K562 (cell line): ENCODE measurements at regions not wholly inside any gene's neighbourhood (a gene's known extent, or its start where the extent isn't known, plus 50 kb on each side); places are given as distances from the start of the nearest gene placed in this dataset.

ENCODE experiments used
- ATAC-seq: fragments of 200-7000 bp; cut with Tn5 transposase; 3 replicates; pipeline ENCODE4 v1.9.1; 2020; ENCODE audit warnings: moderate library complexity
- BruUV-seq: library from RNA; stranded (reverse); fragments of 400-500 nt; replicated peaks from 2 replicates; lab custom pipeline; 2021; lab: Mats Ljungman, UMichigan
- CTCF ChIA-PET: fragments of 300-600 bp; formaldehyde crosslinking; extraction: SDS; loops from one replicate; lab custom pipeline; 2021; ENCODE audit warnings: low intra/inter-chr PET ratio; lab: Yijun Ruan, JAX
- POLR2A ChIA-PET: fragments of 300-600, 350-650 bp; sonication (Branson Sonifier 250); formaldehyde crosslinking; extraction: SDS; loops from one replicate; lab custom pipeline; 2021; ENCODE audit warnings: antibody characterized with exemption, inconsistent platforms; lab: Yijun Ruan, JAX
- DNase-seq, 4 experiments: peaks; one replicate each; pipeline versions ENCODE4 v3.0.0 to v3.0.0-alpha.2; 2011 to 2018; ENCODE audit warnings: low spot score in 3 of 4, mixed read lengths in 3 of 4; ENCODE audit errors: extremely low read depth in 1 of 4
- FAIRE-seq: peaks from 2 replicates; lab custom pipeline; 2011; peaks lifted over from hg19 to GRCh38; lab: Jason Lieb, UNC
- H2AFZ ChIP-seq: 2 replicates; pipeline ENCODE4 v1.6.0; 2011; ENCODE audit warnings: low read depth, low read length, control low read depth, inconsistent platforms
- H3K27ac ChIP-seq: fragments of 200-600 bp; 3 replicates; pipeline ENCODE4 v1.8.0; 2011; ENCODE audit warnings: low read depth, mild to moderate bottlenecking, control low read depth, inconsistent platforms, low read length, moderate library complexity, mixed read lengths; ENCODE audit errors: extremely low read depth
- H3K27me3 ChIP-seq, 2 experiments: fragments of 300-600 bp in 1 of 2; 2 replicates in 1 of 2; 3 replicates in 1 of 2; pipeline versions ENCODE4 v1.6.0 to v1.8.0; 2011; ENCODE audit warnings: inconsistent platforms in 2 of 2, low read length in 2 of 2, mild to moderate bottlenecking in 1 of 2, mixed read lengths in 1 of 2, moderate library complexity in 1 of 2; ENCODE audit not compliant: control insufficient read depth in 2 of 2, insufficient read depth in 2 of 2
- H3K36me3 ChIP-seq: fragments of 300-600 bp; 3 replicates; pipeline ENCODE4 v1.8.0; 2011; ENCODE audit warnings: mild to moderate bottlenecking, low read length, inconsistent platforms; ENCODE audit not compliant: control insufficient read depth, insufficient read depth
- H3K4me1 ChIP-seq, 2 experiments: fragments of 200-600 bp in 1 of 2; replicated peaks in 1 of 2; 2 replicates in 1 of 2; 3 replicates in 1 of 2; pipeline versions ENCODE4 v1.5.1 to v1.8.0; 2011; ENCODE audit warnings: inconsistent platforms in 2 of 2, low read length in 2 of 2, mild to moderate bottlenecking in 1 of 2, mixed read lengths in 1 of 2, moderate library complexity in 1 of 2; ENCODE audit not compliant: control insufficient read depth in 2 of 2, insufficient read depth in 2 of 2
- H3K4me2 ChIP-seq: 2 replicates; pipeline ENCODE4 v1.6.1; 2011; ENCODE audit warnings: low read length, control low read depth, inconsistent platforms, mixed read lengths; ENCODE audit not compliant: insufficient read depth
- H3K4me3 ChIP-seq: fragments of 200-600 bp; sonication (generic), shearing (Covaris generic); 2 replicates; pipeline ENCODE4 v1.5.1; 2016; ENCODE audit warnings: control low read depth, inconsistent platforms
- H3K79me2 ChIP-seq: fragments of 200-600 bp; 3 replicates; pipeline ENCODE4 v1.8.0; 2011; ENCODE audit warnings: low read length, inconsistent platforms; ENCODE audit not compliant: control insufficient read depth, insufficient read depth
- H3K9ac ChIP-seq, 2 experiments: 2 replicates each; pipeline versions ENCODE4 v1.6.0 to v1.6.1; 2011; ENCODE audit warnings: low read depth in 2 of 2, low read length in 2 of 2, control low read depth in 1 of 2, inconsistent platforms in 1 of 2, mild to moderate bottlenecking in 1 of 2, mixed read lengths in 1 of 2; ENCODE audit not compliant: insufficient read depth in 1 of 2
- H3K9me1 ChIP-seq: one replicate; pipeline ENCODE4 v1.6.0; 2011; ENCODE audit warnings: inconsistent platforms, mild to moderate bottlenecking, low read length, moderate library complexity; ENCODE audit not compliant: control insufficient read depth, insufficient read depth
- H3K9me3 ChIP-seq: replicated peaks from 2 replicates; pipeline ENCODE4 v1.5.1; 2011; ENCODE audit warnings: low read depth, low read length, inconsistent platforms; ENCODE audit not compliant: control insufficient read depth, insufficient read depth
- H4K20me1 ChIP-seq: replicated peaks from 2 replicates; pipeline ENCODE4 v1.6.1; 2011; ENCODE audit warnings: low read length, inconsistent platforms, mixed read lengths; ENCODE audit not compliant: control insufficient read depth, insufficient read depth
- COPS2 ChIP-seq: fragments of 450-650 bp; conservative IDR thresholded peaks from 2 replicates; pipeline ENCODE4 v1.6.1; 2016; ENCODE audit warnings: mild to moderate bottlenecking, moderate library complexity
- EZH2 ChIP-seq: IDR thresholded peaks from 2 replicates; pipeline ENCODE4 v1.6.1; 2012; ENCODE audit warnings: low read depth, mild to moderate bottlenecking, inconsistent platforms, low read length, borderline replicate concordance
- HMGN3 ChIP-seq: IDR thresholded peaks from 2 replicates; pipeline ENCODE4 v1.6.1; 2011; ENCODE audit warnings: borderline replicate concordance, low read depth, mild to moderate bottlenecking, mixed read lengths, low read length; ENCODE audit not compliant: insufficient read length; ENCODE audit errors: extremely low read depth
- ILK ChIP-seq: fragments of 450-650 bp; IDR thresholded peaks from 2 replicates; pipeline ENCODE4 v1.6.1; 2016; ENCODE audit warnings: missing genetic modification characterization, low read depth, mild to moderate bottlenecking, missing compliant biosample characterization, moderate library complexity, borderline replicate concordance
- MECOM ChIP-seq: fragments of 250-450 bp; sonication (Bioruptor Pico); IDR thresholded peaks from 2 replicates; pipeline ENCODE4 v1.8.0; 2022; ENCODE audit warnings: inconsistent platforms
- NFRKB ChIP-seq: fragments of 450-650 bp; IDR thresholded peaks from 2 replicates; pipeline ENCODE4 v1.6.1; 2016; ENCODE audit warnings: low read depth
- PPARD ChIP-seq: fragments of 250-450 bp; sonication (Bioruptor Pico); IDR thresholded peaks from 2 replicates; pipeline ENCODE4 v1.8.0; 2022; ENCODE audit warnings: inconsistent platforms, mild to moderate bottlenecking, moderate library complexity
- PRMT5 ChIP-seq: sonication (generic); formaldehyde crosslinking; IDR thresholded peaks from 2 replicates; pipeline ENCODE4 v1.5.0; 2020; ENCODE audit warnings: missing genetic modification reagents
- RCOR1 ChIP-seq, 2 experiments: IDR thresholded peaks; 2 replicates each; pipeline ENCODE4 v1.6.1; 2012; ENCODE audit warnings: low read depth in 2 of 2, low read length in 2 of 2, borderline replicate concordance in 1 of 2, improper control_type of control experiment in 1 of 2
- ZNF444 ChIP-seq: fragments of 250-450 bp; sonication (Bioruptor Pico); IDR thresholded peaks from 2 replicates; pipeline ENCODE4 v1.4.0; 2020; ENCODE audit warnings: mild to moderate bottlenecking, moderate library complexity
- WGBS: fragments of 100-300 bp; shearing (Covaris generic); methylation state at CpG from one replicate; pipeline ENCODE4 v1.1.6; 2016; ENCODE audit warnings: low coverage, mixed read lengths; ENCODE audit not compliant: insufficient coverage; ENCODE audit errors: missing lambda C conversion rate; 5-methylcytosine and 5-hydroxymethylcytosine counted together
- in situ Hi-C: fragments of 300-500 bp; cut with MboI; formaldehyde crosslinking; loops from 4 replicates; pipeline ENCODE4 v1.15.0; 2018; ENCODE audit warnings: inconsistent platforms, mixed read lengths
- intact Hi-C: fragments of 100-400 bp; cut with micrococcal nuclease; formaldehyde crosslinking; loops from 2 replicates; pipeline ENCODE4 v1.14.2; 2022
- TF ChIP-seq, protein P1 (sequence below): sonication (generic); formaldehyde crosslinking; IDR thresholded peaks from 2 replicates; pipeline ENCODE4 v1.8.0; 2022; ENCODE audit warnings: missing genetic modification reagents, mild to moderate bottlenecking, moderate library complexity, borderline replicate concordance
- TF ChIP-seq, protein P2 (sequence below): fragments of 250-450 bp; sonication (Bioruptor Pico); IDR thresholded peaks from 2 replicates; pipeline ENCODE4 v1.5.0; 2021
- TF ChIP-seq, protein P3 (sequence below): IDR thresholded peaks from 2 replicates; pipeline ENCODE4 v1.6.1; 2016; ENCODE audit warnings: missing genetic modification characterization, missing compliant biosample characterization
- TF ChIP-seq, protein P4 (sequence below): fragments of 250-450 bp; sonication (Bioruptor Pico); IDR thresholded peaks from 2 replicates; pipeline ENCODE4 v1.8.0; 2022; ENCODE audit warnings: inconsistent platforms

DNA sequence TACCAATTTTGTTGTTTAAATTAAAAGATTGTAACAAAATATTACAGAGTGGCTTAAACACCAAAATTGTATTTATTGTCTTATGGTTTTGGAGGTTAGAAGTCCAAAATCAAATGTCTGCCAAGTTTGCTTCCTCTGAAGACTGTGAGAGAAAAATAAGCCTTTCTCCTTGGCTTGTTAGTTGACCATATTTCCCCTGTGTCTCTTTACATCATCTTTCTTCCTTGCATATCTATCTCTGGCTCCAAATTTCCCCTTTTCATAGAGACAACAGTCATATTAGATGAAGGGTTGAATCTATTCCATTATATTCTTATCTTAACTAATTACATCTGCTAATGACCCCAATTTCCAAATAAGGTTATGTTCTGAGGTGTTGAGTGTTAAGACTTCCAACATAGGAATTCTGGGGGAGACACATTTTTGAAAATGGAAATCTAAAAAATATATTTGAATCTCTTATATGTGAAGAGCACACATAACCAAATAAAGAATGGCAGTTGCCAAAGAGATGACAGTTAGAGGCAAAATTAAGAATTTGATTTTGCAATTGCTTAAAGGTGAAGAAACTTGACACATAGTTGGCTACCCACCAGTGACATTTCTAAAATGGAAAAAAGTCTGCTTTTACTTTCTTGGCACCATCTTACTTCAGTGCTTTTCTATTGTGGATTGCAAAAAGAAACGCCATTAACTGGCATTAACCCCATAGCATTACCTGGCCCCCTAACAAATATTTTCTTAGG, 407.2 kb downstream of the FSCB start:
- Histone ChIP-seq H3K9me3 (no peaks in the 10 kb centered on the region), H3K79me2 (no peaks in the 10 kb centered on the region), H3K27ac (no peak overlapping the region), H3K4me2 (no peak overlapping the region), H3K27me3 (no peaks in the 10 kb centered on the region), H3K9ac (no peak overlapping the region), H4K20me1 (no peaks in the 10 kb centered on the region), H3K9me1 (no peaks in the 10 kb centered on the region), H2AFZ (no peak overlapping the region), H3K36me3 (no peaks in the 10 kb centered on the region), H3K4me3 (no peak overlapping the region), H3K4me1 (no peaks in the 10 kb centered on the region)
- no peak for DNase-seq
- ChIA-PET CTCF (no interaction called here), POLR2A (no interaction called here)
- no peak for FAIRE-seq
- in situ Hi-C loops = no loop called here
- intact Hi-C loops = no loop called here
- BruUV-seq = no TSS peak
- 0% methylated on average over 1 of the region's 1 CpG for WGBS
- no peak for ATAC-seq
- no peak for TF ChIP-seq MECOM (CRISPR knock-in tag)
- TF ChIP-seq ILK (tag) = no peak
- TF ChIP-seq, protein P1, sequence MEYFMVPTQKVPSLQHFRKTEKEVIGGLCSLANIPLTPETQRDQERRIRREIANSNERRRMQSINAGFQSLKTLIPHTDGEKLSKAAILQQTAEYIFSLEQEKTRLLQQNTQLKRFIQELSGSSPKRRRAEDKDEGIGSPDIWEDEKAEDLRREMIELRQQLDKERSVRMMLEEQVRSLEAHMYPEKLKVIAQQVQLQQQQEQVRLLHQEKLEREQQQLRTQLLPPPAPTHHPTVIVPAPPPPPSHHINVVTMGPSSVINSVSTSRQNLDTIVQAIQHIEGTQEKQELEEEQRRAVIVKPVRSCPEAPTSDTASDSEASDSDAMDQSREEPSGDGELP (CRISPR knock-in tag) = no peak
- TF ChIP-seq, protein P2, sequence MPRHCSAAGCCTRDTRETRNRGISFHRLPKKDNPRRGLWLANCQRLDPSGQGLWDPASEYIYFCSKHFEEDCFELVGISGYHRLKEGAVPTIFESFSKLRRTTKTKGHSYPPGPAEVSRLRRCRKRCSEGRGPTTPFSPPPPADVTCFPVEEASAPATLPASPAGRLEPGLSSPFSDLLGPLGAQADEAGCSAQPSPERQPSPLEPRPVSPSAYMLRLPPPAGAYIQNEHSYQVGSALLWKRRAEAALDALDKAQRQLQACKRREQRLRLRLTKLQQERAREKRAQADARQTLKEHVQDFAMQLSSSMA (CRISPR knock-in tag) = no peak
- TF ChIP-seq COPS2 = no peak
- TF ChIP-seq HMGN3 = no peak
- no peak for TF ChIP-seq EZH2
- TF ChIP-seq RCOR1 (IDR thresholded peaks at IDR 0.05; ENCODE audit: borderline replicate concordance in 1 of 2, low read depth in 2 of 2, low read length in 2 of 2) = no peak
- TF ChIP-seq PPARD (CRISPR knock-in tag) = no peak
- TF ChIP-seq NFRKB = no peak
- TF ChIP-seq, protein P3, sequence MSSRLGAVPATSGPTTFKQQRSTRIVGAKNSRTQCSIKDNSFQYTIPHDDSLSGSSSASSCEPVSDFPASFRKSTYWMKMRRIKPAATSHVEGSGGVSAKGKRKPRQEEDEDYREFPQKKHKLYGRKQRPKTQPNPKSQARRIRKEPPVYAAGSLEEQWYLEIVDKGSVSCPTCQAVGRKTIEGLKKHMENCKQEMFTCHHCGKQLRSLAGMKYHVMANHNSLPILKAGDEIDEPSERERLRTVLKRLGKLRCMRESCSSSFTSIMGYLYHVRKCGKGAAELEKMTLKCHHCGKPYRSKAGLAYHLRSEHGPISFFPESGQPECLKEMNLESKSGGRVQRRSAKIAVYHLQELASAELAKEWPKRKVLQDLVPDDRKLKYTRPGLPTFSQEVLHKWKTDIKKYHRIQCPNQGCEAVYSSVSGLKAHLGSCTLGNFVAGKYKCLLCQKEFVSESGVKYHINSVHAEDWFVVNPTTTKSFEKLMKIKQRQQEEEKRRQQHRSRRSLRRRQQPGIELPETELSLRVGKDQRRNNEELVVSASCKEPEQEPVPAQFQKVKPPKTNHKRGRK (tag) = no peak
- TF ChIP-seq ZNF444 (CRISPR knock-in tag) = no peak
- TF ChIP-seq, protein P4, sequence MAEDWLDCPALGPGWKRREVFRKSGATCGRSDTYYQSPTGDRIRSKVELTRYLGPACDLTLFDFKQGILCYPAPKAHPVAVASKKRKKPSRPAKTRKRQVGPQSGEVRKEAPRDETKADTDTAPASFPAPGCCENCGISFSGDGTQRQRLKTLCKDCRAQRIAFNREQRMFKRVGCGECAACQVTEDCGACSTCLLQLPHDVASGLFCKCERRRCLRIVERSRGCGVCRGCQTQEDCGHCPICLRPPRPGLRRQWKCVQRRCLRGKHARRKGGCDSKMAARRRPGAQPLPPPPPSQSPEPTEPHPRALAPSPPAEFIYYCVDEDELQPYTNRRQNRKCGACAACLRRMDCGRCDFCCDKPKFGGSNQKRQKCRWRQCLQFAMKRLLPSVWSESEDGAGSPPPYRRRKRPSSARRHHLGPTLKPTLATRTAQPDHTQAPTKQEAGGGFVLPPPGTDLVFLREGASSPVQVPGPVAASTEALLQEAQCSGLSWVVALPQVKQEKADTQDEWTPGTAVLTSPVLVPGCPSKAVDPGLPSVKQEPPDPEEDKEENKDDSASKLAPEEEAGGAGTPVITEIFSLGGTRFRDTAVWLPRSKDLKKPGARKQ = no peak
- no peak for TF ChIP-seq PRMT5 (CRISPR knock-in tag)
